H1 (cell line): ENCODE measurements at regions not wholly inside any gene's neighbourhood (a gene's known extent, or its start where the extent isn't known, plus 50 kb on each side); places are given as distances from the start of the nearest gene placed in this dataset.

Experiments
- CTCF ChIA-PET: fragments of 300-600 bp; sonication (Branson Sonifier 250); formaldehyde crosslinking; loops from one replicate; lab custom pipeline; 2021; ENCODE audit not compliant: partially characterized antibody; lab: Charles Lee
- POLR2A ChIA-PET: fragments of 300-600 bp; sonication (Branson Sonifier 250); formaldehyde crosslinking; loops from one replicate; lab custom pipeline; 2021; ENCODE audit warnings: inconsistent platforms; ENCODE audit not compliant: partially characterized antibody; lab: Charles Lee
- DNase-seq, 2 experiments: peaks; one replicate each; pipeline versions ENCODE4 v3.0.0 to v3.0.0-alpha.2; 2010 to 2022; ENCODE audit warnings: low spot score in 2 of 2, low read depth in 1 of 2, mixed read lengths in 1 of 2
- FAIRE-seq: peaks from 2 replicates; lab custom pipeline; 2011; peaks lifted over from hg19 to GRCh38; lab: Jason Lieb, UNC
- H2AFZ ChIP-seq: 2 replicates; pipeline ENCODE4 v1.8.1; 2012; ENCODE audit warnings: low read length, inconsistent platforms
- H2AK5ac ChIP-seq: 2 replicates; pipeline ENCODE4 v1.6.1; 2013; ENCODE audit warnings: low read depth, low read length
- H2BK120ac ChIP-seq: replicated peaks from 2 replicates; pipeline ENCODE3; 2013; ENCODE audit warnings: low read depth, low read length, inconsistent platforms
- H2BK12ac ChIP-seq: 2 replicates; pipeline ENCODE4 v1.6.1; 2013; ENCODE audit warnings: low read depth, low read length
- H2BK15ac ChIP-seq: 2 replicates; pipeline ENCODE4 v1.6.1; 2013; ENCODE audit warnings: low read length
- H2BK20ac ChIP-seq: 2 replicates; pipeline ENCODE4 v1.6.1; 2013; ENCODE audit warnings: low read length
- H2BK5ac ChIP-seq: 2 replicates; pipeline ENCODE4 v1.6.1; 2013; ENCODE audit warnings: low read depth, low read length
- H3K14ac ChIP-seq: 2 replicates; pipeline ENCODE4 v1.6.1; 2013; ENCODE audit warnings: inconsistent platforms; ENCODE audit not compliant: insufficient read length
- H3K18ac ChIP-seq: 2 replicates; pipeline ENCODE4 v1.6.1; 2013; ENCODE audit warnings: low read length; ENCODE audit errors: extremely low read depth
- H3K23ac ChIP-seq: 2 replicates; pipeline ENCODE4 v1.6.1; 2013; ENCODE audit warnings: inconsistent platforms; ENCODE audit not compliant: insufficient read length
- H3K23me2 ChIP-seq: 2 replicates; pipeline ENCODE4 v1.6.1; 2013; ENCODE audit warnings: low read depth, low read length
- H3K27ac ChIP-seq: 2 replicates; pipeline ENCODE4 v1.6.1; 2011; ENCODE audit warnings: low read depth, low read length, inconsistent platforms
- H3K27me3 ChIP-seq, 4 experiments: replicated peaks in 1 of 4; 1 replicate in 1 of 4; 2 replicates in 3 of 4; pipeline versions ENCODE4 v1.6.1 to v1.8.1; 2011 to 2013; ENCODE audit warnings: low read length in 3 of 4, mild to moderate bottlenecking in 3 of 4, inconsistent platforms in 2 of 4, mixed read lengths in 2 of 4, moderate library complexity in 1 of 4; ENCODE audit not compliant: control insufficient read depth in 3 of 4, insufficient read depth in 3 of 4; ENCODE audit errors: extremely low read depth in 1 of 4
- H3K36me3 ChIP-seq, 4 experiments: 2 replicates each; pipeline versions ENCODE4 v1.6.1 to v1.8.1; 2011 to 2013; ENCODE audit warnings: mild to moderate bottlenecking in 4 of 4, low read length in 3 of 4, moderate library complexity in 2 of 4, control low read depth in 1 of 4, inconsistent platforms in 1 of 4; ENCODE audit not compliant: insufficient read depth in 4 of 4, control insufficient read depth in 2 of 4
- H3K4ac ChIP-seq: replicated peaks from 2 replicates; pipeline ENCODE3; 2013; ENCODE audit warnings: low read length, low read depth, mixed read lengths, inconsistent platforms; ENCODE audit not compliant: insufficient read length
- H3K4me1 ChIP-seq, 4 experiments: replicated peaks in 1 of 4; 1 replicate in 1 of 4; 2 replicates in 3 of 4; pipeline versions ENCODE4 v1.6.1 to v1.8.1; 2011 to 2013; ENCODE audit warnings: low read length in 3 of 4, inconsistent platforms in 2 of 4, mixed read lengths in 1 of 4; ENCODE audit not compliant: insufficient read depth in 4 of 4, control insufficient read depth in 3 of 4
- H3K4me2 ChIP-seq, 2 experiments: 2 replicates each; pipeline versions ENCODE4 v1.6.1 to v1.8.1; 2011 to 2013; ENCODE audit warnings: low read depth in 2 of 2, low read length in 2 of 2, control low read depth in 1 of 2, inconsistent platforms in 1 of 2, mild to moderate bottlenecking in 1 of 2; ENCODE audit not compliant: insufficient read depth in 1 of 2
- H3K4me3 ChIP-seq, 4 experiments: fragments of 200-600, 300-600 bp in 1 of 4; sonication (generic), shearing (Covaris generic), sonication (Bioruptor Twin) in 1 of 4; 2 replicates each; pipeline versions ENCODE4 v1.5.1 to v1.8.1; 2011 to 2016; ENCODE audit warnings: low read length in 4 of 4, low read depth in 3 of 4, control low read depth in 2 of 4, inconsistent platforms in 2 of 4, mild to moderate bottlenecking in 2 of 4, mixed read lengths in 1 of 4, moderate library complexity in 1 of 4; ENCODE audit not compliant: insufficient read depth in 2 of 4; ENCODE audit errors: extremely low read depth in 1 of 4
- H3K56ac ChIP-seq: replicated peaks from 2 replicates; pipeline ENCODE3; 2013; ENCODE audit warnings: low read depth, mild to moderate bottlenecking, mixed read lengths, low read length, inconsistent platforms; ENCODE audit not compliant: insufficient read length
- H3K79me1 ChIP-seq: 2 replicates; pipeline ENCODE4 v1.6.1; 2013; ENCODE audit warnings: low read depth, low read length, control low read depth
- H3K79me2 ChIP-seq, 2 experiments: 2 replicates each; pipeline versions ENCODE4 v1.6.1 to v1.8.1; 2012 to 2013; ENCODE audit warnings: low read length in 2 of 2, mild to moderate bottlenecking in 2 of 2, inconsistent platforms in 1 of 2; ENCODE audit not compliant: insufficient read depth in 2 of 2, control insufficient read depth in 1 of 2
- H3K9ac ChIP-seq, 4 experiments: replicated peaks in 1 of 4; 1 replicate in 1 of 4; 2 replicates in 3 of 4; pipeline versions ENCODE4 v1.6.1 to v1.8.1; 2011 to 2013; ENCODE audit warnings: low read depth in 3 of 4, low read length in 3 of 4, control low read depth in 2 of 4, mild to moderate bottlenecking in 2 of 4, moderate library complexity in 2 of 4, inconsistent platforms in 1 of 4; ENCODE audit errors: extremely low read depth in 1 of 4
- H3K9me3 ChIP-seq, 2 experiments: 2 replicates each; pipeline versions ENCODE4 v1.6.1 to v1.8.1; 2012 to 2013; ENCODE audit warnings: mild to moderate bottlenecking in 2 of 2, moderate library complexity in 2 of 2, control low read depth in 1 of 2, inconsistent platforms in 1 of 2, low read depth in 1 of 2, low read length in 1 of 2, mixed read lengths in 1 of 2; ENCODE audit not compliant: insufficient read depth in 2 of 2
- H4K20me1 ChIP-seq, 2 experiments: replicated peaks in 1 of 2; 2 replicates each; pipeline versions ENCODE3 to v1.8.1; 2011 to 2013; ENCODE audit warnings: inconsistent platforms in 2 of 2, low read length in 2 of 2, mild to moderate bottlenecking in 1 of 2; ENCODE audit not compliant: insufficient read depth in 2 of 2, control insufficient read depth in 1 of 2
- H4K5ac ChIP-seq: 2 replicates; pipeline ENCODE4 v1.6.1; 2013; ENCODE audit warnings: low read length, low read depth, mixed read lengths, inconsistent platforms; ENCODE audit not compliant: insufficient read length
- H4K8ac ChIP-seq: 2 replicates; pipeline ENCODE4 v1.8.0; 2013; ENCODE audit warnings: mild to moderate bottlenecking, moderate library complexity, low read length, inconsistent platforms; ENCODE audit not compliant: insufficient read depth; ENCODE audit errors: extremely low read depth
- H4K91ac ChIP-seq: replicated peaks from 2 replicates; pipeline ENCODE3; 2013; ENCODE audit warnings: low read length, mixed read lengths, inconsistent platforms; ENCODE audit not compliant: insufficient read length
- CHD7 ChIP-seq: fragments of 300-600 bp; sonication (generic); IDR thresholded peaks from 2 replicates; pipeline ENCODE4 v1.7.1; 2012; ENCODE audit warnings: low read length, moderate library complexity, mild to moderate bottlenecking, inconsistent platforms; ENCODE audit not compliant: insufficient replicate concordance
- WGBS, 2 experiments: shearing (Covaris generic) in 1 of 2; methylation state at CpG; one replicate each; pipeline versions ENCODE4 v1.1.6 to v1.1.7; 2013 to 2015; ENCODE audit warnings: low lambda C conversion rate in 2 of 2, mixed read lengths in 2 of 2, inconsistent platforms in 1 of 2, low coverage in 1 of 2, missing lambda C conversion rate in 1 of 2; ENCODE audit not compliant: insufficient replicate concordance in 2 of 2, insufficient coverage in 1 of 2, insufficient read length in 1 of 2; ENCODE audit errors: extremely low coverage in 1 of 2, missing lambda C conversion rate in 1 of 2; 5-methylcytosine and 5-hydroxymethylcytosine counted together

- POLR2A ChIA-PET = no interaction called here
- CTCF ChIA-PET = no interaction called here
- H3K9me3 ChIP-seq = no peaks in the 10 kb centered on the region
- no peak for TF ChIP-seq CHD7
These were observed 1052.4 kb downstream of the BCL11B start for GRCh38 chr14:98219638-98220037.

More at GRCh38 chr14:98219638-98220037, 1052.4 kb downstream of the BCL11B start:
- no peaks in the 10 kb centered on the region for H3K23me2 ChIP-seq
- no peak overlapping the region for H3K18ac ChIP-seq
- H4K8ac ChIP-seq = no peak overlapping the region
- no peak overlapping the region for H2AK5ac ChIP-seq
- H3K56ac ChIP-seq = no peak overlapping the region
- no peak overlapping the region for H3K14ac ChIP-seq
- no peak overlapping the region for H3K27ac ChIP-seq
- WGBS, 2 experiments = 93% methylated on average over 5 of the region's 5 CpGs; no CpG with 5 or more reads in 1 of the 2 experiments
- no peak overlapping the region for H2BK20ac ChIP-seq
- no peak overlapping the region for H3K23ac ChIP-seq
- H3K27me3 ChIP-seq = no peaks in the 10 kb centered on the region
- H2BK5ac ChIP-seq = no peak overlapping the region
- H4K20me1 ChIP-seq = no peaks in the 10 kb centered on the region
- no peak overlapping the region for H4K5ac ChIP-seq
- H3K79me1 ChIP-seq = no peaks in the 10 kb centered on the region
- H2BK15ac ChIP-seq = no peak overlapping the region
- H3K36me3 ChIP-seq = no peaks in the 10 kb centered on the region
- H4K91ac ChIP-seq = no peak overlapping the region
- no peak overlapping the region for H2BK120ac ChIP-seq
- no peak overlapping the region for H3K9ac ChIP-seq
- FAIRE-seq = no peak
- no peak overlapping the region for H3K4me2 ChIP-seq
- H2AFZ ChIP-seq = no peak overlapping the region
- no peak overlapping the region for H2BK12ac ChIP-seq
- no peak overlapping the region for H3K4ac ChIP-seq
- DNase-seq = no peak
- H3K4me3 ChIP-seq = no peak overlapping the region
- H3K4me1 ChIP-seq = no peaks in the 10 kb centered on the region; a peak in 1 of 7 replicates
- H3K79me2 ChIP-seq = no peaks in the 10 kb centered on the region
